ENCODE measurements at regions not wholly inside any gene's neighbourhood (a gene's known extent, or its start where the extent isn't known, plus 50 kb on each side); places are given as distances from the start of the nearest gene placed in this dataset.

DNA sequence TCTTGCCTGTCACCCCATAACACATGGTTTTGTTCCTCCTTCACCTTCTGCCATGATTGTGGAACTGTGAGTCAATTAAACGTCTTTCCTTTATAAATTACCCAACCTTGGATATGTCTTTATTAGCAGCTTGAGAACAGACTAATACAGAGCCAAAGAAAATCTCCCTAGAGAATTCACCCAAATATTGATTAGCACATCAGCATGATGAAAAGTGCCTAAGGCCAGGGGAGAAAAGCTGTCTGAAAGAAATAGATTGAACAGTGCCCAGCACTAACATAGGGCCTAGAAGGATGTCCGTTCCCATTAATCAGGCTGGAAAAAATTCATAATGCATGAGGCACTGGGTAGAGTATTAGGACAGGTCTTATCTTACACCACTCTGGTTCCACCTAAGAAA lies 111.9 kb upstream of the CALN1 start:
- no peak for DNase-seq (ENCODE audit: low read depth)

DNA sequence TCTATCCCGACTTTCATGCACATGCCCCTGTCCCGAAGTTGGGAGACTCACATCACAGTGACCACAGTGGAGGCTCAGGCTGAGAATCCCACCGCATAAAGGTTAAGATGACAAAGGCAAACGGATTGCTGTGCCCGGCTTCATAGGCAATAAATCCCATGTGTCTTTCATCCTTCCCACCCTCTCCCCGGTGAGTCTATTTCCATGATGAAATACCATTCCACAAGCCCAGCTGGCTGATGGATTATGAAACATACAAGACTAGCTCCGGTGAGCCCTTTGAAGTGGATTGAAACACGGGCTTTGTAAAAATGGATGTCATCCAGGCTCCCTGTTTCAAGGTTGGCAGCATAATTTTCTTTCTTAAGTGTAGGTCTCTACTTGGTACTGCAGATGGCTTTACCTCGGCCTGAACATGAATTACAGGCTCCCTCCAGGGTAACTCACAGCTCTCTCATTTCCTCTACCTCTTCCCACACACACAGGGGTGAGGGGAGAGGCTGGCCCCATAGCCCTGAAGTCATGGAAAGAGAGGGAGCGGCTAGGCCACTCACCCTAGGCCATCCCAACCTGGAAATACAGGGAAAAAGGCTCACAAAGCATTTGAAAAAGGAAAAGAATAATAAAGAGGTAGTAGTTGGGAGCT lies 92.0 kb upstream of the CALN1 start:
- DNase-seq (ENCODE audit: low read depth) = no peak

DNA sequence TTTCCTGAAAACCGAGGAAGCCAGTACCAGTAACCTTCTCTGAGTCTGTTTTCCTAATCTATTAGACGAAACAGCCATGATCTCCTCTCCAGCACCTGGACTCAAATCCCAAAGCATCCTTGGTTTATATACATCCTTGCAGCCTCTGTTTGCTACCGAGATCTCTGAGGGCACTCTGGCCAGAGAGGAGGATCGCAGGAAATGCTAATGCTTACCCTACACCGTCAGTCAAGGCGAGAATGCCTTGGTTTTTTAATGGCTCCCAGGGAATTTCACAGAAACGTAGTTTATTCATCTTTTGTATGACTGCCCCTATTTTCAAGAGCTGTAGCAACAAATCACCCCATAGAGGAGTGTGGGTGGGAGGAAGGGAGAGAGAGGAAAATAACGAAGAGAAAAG lies 91.5 kb upstream of the CALN1 start:
- no peak for DNase-seq (ENCODE audit: low read depth)

DNA sequence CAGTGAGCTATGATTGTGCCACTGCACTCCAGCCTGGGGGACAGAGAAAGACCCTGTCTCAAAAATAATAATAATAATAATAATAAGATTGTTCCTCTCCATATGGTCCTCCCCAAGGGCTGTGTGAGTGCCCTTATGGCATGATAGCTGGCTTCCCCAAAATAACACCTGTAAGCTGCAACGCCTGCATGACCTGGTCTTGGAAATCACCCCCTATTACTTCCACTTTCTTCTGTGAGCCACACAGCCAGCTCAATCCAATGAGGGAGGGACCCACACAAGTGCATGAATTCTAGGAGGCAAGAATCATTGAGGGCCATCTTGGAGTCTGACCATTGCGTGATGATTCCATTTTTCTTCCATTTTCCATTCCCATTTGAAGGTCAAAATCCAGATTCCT lies 82.7 kb upstream of the CALN1 start:
- DNase-seq (ENCODE audit: low read depth) = no peak

DNA sequence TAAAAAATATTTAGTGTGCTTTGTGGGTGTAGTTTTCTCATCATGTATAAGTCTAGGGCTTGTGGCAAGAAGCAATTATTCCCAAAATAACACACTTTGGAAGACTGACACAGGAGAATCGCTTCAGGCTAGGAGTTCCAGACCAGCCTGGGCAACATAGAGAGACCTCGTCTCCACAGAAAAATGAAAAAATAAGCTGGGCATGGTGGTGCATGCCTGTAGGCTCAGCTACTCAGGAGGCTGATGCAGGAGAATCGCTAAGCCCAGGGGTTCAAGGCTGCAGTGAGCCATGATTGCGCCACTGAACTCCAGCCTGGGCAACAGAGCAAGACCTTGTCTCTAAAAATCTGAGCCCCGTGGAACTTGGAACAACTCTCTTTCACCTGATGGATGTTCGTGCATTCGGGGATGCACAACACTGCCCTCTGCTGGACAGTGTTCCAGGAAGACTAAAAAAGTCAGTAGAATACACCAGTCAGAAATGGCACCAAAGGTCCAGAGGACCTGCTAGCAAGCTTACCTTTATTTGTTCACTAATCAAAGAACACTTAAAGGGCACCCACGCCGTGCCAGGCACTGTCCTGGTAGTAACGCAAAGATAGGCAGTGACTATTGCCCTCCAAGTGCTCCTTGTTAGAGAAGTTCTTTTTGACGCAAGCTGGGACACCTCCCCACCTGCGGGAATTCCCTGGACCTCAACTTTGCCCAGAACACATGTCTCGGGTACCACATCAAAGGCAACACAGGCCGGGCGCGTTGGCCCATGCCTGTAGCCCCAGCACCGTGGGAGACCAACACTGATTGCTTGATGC lies 81.9 kb upstream of the CALN1 start:
- peak; percentile 9 for DNase-seq (ENCODE audit: low read depth)

DNA sequence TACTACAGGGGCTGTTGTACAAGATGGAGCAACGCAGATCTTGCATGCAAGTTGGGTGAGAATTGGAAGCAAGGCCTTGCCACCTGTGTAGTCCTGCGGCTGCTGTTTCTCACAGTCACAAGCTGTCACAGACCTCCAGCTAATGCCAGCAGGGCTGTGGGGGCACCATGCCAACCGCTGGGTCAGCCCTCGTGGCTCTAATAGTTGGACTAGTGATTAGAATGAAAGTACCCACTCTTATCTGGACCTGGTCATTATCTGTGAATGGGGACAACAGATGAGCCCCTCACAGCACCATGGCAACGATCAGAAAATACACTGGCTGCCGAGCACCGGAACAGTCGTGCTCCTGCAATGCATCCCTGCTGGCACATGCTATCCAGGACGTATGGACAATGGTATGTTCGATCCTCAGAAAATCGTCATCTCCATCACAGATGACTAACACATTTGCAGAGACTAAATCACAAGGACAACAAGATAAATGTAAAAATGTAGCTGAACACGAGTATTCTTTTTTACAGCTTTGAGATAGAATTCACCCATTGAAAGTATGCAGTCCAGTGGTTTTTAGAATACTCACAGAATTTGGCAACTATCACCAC lies 80.4 kb upstream of the CALN1 start:
- DNase-seq (ENCODE audit: low read depth) = no peak

DNA sequence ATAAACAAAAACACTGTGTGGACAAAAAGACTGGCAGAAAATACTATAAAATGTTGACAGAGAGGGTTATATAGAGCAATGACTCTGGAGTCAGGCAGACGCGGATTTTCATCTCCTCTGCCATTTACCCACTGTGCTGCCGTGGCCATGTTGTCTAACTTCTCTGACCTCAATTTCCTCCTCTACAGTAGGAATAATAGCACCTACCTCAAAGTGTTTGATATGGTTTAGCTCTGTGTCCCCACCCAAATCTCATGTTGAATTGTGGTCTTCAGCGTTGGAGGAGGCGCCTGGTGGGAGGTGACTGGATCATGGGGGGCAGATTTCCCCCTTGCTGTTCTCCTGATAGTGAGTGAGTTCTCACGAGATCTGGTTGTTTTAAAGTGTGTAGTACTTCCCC lies 78.2 kb upstream of the CALN1 start:
- DNase-seq (ENCODE audit: low read depth) = no peak

DNA sequence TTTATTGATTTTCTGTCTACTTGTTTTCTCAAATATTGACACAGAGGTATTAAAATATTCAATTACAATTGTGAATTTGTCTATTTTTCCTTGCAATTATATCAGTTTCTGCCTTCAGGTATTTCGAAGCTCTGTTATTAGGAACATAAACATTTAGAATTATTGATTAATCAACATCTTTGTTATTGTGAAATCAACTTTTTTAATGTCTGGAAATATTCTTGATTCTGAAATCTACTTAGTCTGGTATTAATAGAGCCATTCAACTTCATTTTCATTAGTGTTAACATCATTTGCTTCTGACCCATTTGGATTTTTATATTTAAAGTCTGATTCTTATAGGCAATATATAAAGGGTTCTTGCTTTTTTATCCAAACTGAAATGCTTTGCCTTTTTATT lies 69.8 kb upstream of the CALN1 start:
- no peak for DNase-seq (ENCODE audit: low read depth)

DNA sequence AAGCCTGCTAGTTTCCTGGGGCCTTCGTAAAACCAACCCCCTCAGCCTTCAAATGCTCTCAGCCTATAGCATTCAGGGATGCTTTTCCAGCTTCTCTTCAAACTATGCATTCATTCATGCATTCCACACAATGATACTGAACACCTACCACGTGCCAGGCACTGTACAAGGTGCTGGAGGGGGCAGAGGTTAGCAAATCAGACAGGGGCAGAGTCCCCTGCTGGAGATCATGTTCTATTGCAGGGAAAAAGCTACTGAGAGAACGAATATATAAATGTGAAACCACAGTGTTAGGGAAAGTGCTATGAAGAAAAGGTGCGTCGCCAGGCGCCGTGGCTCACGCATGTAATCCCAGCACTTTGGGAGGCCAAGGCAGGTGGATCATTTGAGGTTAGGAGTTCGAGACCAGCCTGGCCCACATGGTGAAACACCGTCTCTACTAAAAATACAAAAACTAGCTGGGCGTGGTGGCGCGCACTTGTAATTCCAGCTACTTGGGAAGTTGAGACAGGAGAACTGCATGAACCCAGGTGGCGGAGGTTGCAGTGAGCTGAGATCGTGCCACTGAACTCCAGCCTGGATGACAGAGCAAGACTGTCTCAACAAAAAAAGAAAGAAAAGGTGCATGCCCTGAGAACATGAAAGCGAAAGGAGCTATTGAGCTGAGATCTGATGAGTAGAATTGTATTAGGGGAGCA lies 64.6 kb upstream of the CALN1 start:
- DNase-seq (ENCODE audit: low read depth) = no peak

DNA sequence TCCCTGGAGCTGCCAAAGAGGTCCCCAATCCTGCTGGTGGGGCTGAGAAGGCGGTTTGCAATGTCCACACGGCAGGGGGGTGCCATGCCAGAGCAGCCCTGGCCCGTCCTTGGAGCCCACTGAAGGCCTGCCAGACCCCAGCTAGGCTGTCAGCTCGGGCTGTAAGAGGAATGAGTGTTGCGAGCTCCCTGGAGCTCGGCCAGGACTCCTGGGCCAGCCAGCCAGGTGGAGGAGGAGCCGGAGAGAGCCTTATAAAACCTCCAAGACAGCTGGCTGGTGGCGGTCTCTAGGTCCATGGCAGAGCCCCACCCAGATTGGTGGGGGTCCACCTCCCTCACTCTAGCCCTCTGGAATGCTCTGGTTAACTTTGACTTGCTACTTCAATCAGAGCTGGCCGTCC lies 55.1 kb upstream of the CALN1 start:
- DNase-seq (ENCODE audit: low read depth) = no peak

DNA sequence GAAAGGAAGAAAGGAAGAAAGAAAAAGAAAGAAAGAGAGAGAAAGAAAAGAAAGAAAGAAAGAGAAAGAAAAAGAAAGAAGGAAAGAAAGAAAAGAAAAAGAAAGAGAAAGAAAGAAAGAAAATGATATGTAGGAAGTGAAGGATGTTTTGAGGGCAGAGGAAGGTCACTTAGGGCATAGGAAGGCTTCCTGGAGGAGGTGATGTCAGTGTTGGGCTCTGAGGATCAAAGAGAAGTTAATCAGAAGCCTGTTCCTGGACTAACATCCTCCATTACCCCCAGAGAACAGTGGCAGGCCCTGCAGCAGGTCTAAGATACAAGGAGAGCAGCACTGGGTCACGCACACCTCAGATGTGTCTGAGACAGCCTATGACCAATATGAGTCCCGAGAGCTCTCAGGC lies 54.7 kb upstream of the CALN1 start:
- no peak for DNase-seq (ENCODE audit: low read depth)

DNA sequence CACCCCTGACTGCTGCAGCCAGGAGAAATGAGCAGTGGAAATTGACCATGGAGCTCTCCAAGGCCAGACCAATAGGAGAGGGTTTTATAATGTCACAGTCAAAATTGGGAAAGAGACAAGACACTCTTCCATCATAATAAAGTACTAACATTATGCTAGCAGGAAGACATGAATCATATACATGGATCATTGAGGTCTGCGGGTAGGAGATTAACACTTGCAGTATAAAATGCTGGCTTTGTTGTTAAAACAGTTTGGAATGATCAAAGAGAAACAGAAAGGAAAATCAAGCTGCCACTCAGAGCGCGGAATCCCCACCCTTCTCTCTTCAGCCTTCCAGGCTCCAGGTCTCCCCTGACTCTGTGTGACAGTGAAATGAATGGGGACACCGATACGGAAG lies 53.4 kb upstream of the CALN1 start:
- no peak for DNase-seq (ENCODE audit: low read depth)

DNA sequence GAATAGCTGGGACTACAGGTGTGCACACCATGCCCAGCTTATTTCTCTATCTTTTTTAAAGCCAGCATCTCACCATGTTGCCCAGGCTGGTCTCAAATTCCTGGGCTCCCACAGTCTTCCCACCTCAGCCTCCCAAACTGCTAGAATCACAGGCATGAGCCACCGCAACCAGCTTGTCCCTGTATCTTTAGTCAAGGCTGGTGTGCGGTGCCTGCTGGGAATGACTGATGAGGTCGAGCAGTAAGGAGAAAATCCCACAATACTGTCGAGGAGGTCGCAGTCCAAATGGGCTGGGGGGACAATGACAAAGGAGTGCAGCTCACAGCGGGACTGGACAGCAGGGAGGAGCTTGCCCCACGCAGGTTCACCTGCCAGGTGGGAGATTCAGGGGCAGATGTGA lies 50.2 kb upstream of the CALN1 start:
- no peak for DNase-seq (ENCODE audit: low read depth)

All from fibroblast of the conjunctiva (primary cell).